VCaP (cell line): ENCODE measurements at regions not wholly inside any gene's neighbourhood (a gene's known extent, or its start where the extent isn't known, plus 50 kb on each side); places are given as distances from the start of the nearest gene placed in this dataset.

Experiments used
- H3K27ac ChIP-seq: fragments of 450-650 bp; 2 replicates; pipeline ENCODE4 v1.5.1; 2017
- CTCF ChIP-seq: fragments of 450-650 bp; conservative IDR thresholded peaks from 2 replicates; pipeline ENCODE4 v1.5.1; 2017; ENCODE audit warnings: mild to moderate bottlenecking, moderate library complexity

GRCh38 chr18:10044054-10044453 lies 130.2 kb downstream of the VAPA start:
- TF ChIP-seq CTCF: no peak
- no peak overlapping the region for H3K27ac ChIP-seq

GRCh38 chr18:10045296-10045891 lies 131.6 kb downstream of the VAPA start:
- H3K27ac ChIP-seq: no peak overlapping the region
- no peak for TF ChIP-seq CTCF

- no peak overlapping the region for H3K27ac ChIP-seq
- TF ChIP-seq CTCF: no peak
Observed at GRCh38 chr18:10046178-10046807, 132.5 kb downstream of the VAPA start.

- TF ChIP-seq CTCF: no peak
- H3K27ac ChIP-seq: no peak overlapping the region
Observed at GRCh38 chr18:10047237-10047636, 133.4 kb downstream of the VAPA start.

GRCh38 chr18:10049747-10050146 lies 135.9 kb downstream of the VAPA start:
- TF ChIP-seq CTCF: no peak
- H3K27ac ChIP-seq: no peak overlapping the region

- H3K27ac ChIP-seq: no peak overlapping the region
- TF ChIP-seq CTCF: no peak
Observed at GRCh38 chr18:10050956-10051355, 137.1 kb downstream of the VAPA start.

GRCh38 chr18:10051877-10052631 lies 138.2 kb downstream of the VAPA start:
- no peak for TF ChIP-seq CTCF

More at GRCh38 chr18:10051877-10052631, 138.2 kb downstream of the VAPA start:
- no peak overlapping the region for H3K27ac ChIP-seq
